ENCODE measurements at regions not wholly inside any gene's neighbourhood (a gene's known extent, or its start where the extent isn't known, plus 50 kb on each side); places are given as distances from the start of the nearest gene placed in this dataset.

GRCh38 chr2:7974936-7975335 is 706.9 kb upstream of the ID2 start:
- TF ChIP-seq CTCF (IDR thresholded peaks at IDR 0.05; ENCODE audit: low read depth, low read length), result no peak

DNA sequence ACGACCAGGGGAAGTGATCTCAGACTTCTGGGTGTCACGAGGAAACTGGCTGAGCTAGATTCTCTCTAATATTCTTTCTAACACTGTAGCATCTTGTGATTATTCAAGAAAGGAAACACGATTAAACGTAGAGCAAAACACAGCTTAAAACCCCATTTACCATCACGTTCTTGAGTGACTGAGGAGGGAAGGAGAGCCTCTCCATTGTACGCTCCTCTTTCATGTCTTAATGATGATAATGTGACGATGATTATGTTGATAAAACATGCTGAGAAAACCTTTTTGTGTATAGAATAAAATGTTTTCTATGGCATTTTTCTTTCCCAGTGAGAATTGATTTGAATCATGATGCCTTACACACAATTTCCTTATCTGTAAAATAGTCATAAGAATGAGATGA is 705.6 kb upstream of the ID2 start:
- TF ChIP-seq CTCF (IDR thresholded peaks at IDR 0.05; ENCODE audit: low read depth, low read length), result no peak
- no peak overlapping the region for H3K4me3 ChIP-seq (ENCODE audit: low read depth, low read length)

More at GRCh38 chr2:7974936-7975335, 706.9 kb upstream of the ID2 start:
- H3K4me3 ChIP-seq (ENCODE audit: low read depth, low read length), result no peak overlapping the region

DNA sequence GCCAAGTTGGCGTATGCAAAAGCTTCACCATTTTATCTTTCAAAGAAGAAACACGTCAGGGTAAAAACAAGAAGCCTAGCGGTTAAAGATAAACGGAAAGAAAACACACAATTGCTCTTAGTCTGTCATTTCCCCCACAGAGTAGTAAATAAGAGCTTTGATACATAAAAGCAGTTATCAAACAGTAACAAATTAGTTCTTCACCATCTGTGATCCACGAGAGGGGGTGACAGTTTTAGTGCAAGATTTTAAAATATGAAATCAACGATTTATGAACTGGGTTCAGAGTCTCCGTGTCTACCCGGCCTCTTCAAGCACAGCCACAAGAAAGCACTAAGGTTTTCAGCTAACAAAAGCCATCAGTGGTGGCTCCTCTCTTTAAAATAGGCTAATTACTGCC is 703.9 kb upstream of the ID2 start:
- no peak for TF ChIP-seq CTCF (IDR thresholded peaks at IDR 0.05; ENCODE audit: low read depth, low read length)
- H3K4me3 ChIP-seq (ENCODE audit: low read depth, low read length), result no peak overlapping the region

- H3K4me3 ChIP-seq (ENCODE audit: low read depth, low read length), result no peak overlapping the region
- TF ChIP-seq CTCF (IDR thresholded peaks at IDR 0.05; ENCODE audit: low read depth, low read length), result no peak
Measured at GRCh38 chr2:7982054-7982453, 699.8 kb upstream of the ID2 start.

DNA sequence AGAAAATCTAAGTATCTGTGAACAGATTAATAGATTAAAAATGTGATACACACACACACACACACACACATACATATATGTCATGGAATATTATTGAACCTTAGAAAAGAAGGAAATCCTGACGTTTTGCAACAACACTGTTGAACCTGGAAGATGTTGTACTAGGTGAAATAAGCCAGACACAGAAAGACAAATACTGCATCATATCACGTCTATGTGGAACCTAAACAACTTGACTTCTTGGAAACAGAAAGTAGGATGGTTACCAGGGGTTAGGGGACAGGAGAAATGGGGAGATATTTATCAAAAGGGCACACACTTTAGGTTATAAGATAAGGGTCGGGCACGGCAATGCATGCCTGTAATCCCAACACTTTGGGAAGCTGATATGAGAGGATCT is 698.4 kb upstream of the ID2 start:
- TF ChIP-seq CTCF (IDR thresholded peaks at IDR 0.05; ENCODE audit: low read depth, low read length), result no peak

DNA sequence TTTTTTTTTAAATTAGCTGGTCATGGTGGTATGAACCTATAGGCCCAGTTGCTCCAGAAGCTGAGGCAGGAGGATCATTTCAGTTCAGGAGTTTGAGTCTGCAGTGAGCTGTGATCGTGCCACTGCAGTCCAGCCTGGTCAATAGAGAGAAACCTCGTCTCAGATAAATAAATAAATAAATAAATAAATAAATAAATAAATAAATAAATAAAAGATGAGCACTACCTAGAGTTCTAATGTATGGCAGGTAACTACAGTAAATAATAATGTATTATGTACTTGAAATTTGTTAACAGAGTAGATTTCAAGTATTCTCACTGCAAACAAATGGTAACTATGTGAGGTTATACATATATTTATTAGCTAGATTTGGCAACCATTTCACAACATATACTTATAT is 697.9 kb upstream of the ID2 start:
- H3K4me3 ChIP-seq (ENCODE audit: low read depth, low read length), result no peak overlapping the region
- TF ChIP-seq CTCF (IDR thresholded peaks at IDR 0.05; ENCODE audit: low read depth, low read length), result no peak

More for the DNA sequence above, 698.4 kb upstream of the ID2 start:
- no peak overlapping the region for H3K4me3 ChIP-seq (ENCODE audit: low read depth, low read length)

DNA sequence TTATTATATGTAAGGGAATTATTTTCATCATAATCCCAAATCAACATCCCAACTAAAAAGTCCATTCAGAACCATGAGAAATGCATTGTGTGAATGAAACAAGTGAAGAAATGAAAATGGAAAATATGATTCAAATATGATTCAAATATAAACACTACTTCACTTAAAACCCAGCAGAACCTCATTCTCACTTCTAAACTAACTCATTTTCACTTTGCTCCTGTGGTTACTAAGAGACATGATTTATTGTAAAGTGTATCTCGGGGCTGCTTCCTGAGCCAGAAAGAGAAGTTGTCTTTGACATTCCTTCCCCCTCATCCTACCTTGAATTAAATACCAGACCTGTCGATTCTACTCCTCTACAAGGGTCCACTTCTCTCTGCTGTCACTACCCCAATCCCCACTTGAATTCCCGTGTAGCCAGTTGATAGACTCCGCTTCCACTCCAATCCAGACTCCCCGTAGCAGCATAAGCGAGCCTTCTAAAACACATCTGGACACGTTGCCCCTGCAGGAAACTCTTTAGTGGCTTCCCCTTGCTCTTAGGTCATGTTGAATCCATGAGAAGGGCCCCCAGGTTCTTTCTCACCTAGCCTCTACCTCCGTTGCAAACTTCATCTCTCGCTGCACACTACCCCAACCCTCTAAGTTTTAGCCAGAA is 697.0 kb upstream of the ID2 start:
- H3K4me3 ChIP-seq (ENCODE audit: low read depth, low read length), result no peak overlapping the region
- TF ChIP-seq CTCF (IDR thresholded peaks at IDR 0.05; ENCODE audit: low read depth, low read length), result no peak
